ENCODE measurements at regions not wholly inside any gene's neighbourhood (a gene's known extent, or its start where the extent isn't known, plus 50 kb on each side); places are given as distances from the start of the nearest gene placed in this dataset.

GRCh38 chr13:30567072-30567471 lies 50.6 kb upstream of the USPL1 start:
- TF ChIP-seq, protein P1, sequence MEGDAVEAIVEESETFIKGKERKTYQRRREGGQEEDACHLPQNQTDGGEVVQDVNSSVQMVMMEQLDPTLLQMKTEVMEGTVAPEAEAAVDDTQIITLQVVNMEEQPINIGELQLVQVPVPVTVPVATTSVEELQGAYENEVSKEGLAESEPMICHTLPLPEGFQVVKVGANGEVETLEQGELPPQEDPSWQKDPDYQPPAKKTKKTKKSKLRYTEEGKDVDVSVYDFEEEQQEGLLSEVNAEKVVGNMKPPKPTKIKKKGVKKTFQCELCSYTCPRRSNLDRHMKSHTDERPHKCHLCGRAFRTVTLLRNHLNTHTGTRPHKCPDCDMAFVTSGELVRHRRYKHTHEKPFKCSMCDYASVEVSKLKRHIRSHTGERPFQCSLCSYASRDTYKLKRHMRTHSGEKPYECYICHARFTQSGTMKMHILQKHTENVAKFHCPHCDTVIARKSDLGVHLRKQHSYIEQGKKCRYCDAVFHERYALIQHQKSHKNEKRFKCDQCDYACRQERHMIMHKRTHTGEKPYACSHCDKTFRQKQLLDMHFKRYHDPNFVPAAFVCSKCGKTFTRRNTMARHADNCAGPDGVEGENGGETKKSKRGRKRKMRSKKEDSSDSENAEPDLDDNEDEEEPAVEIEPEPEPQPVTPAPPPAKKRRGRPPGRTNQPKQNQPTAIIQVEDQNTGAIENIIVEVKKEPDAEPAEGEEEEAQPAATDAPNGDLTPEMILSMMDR (IDR thresholded peaks at IDR 0.05) = no peak
- TF ChIP-seq EZH2 (IDR thresholded peaks at IDR 0.05; ENCODE audit: borderline replicate concordance, insufficient read depth, low read depth, low read length, poor library complexity, severe bottlenecking) = no peak

All from B cell (primary cell).